GM19467 (cell line): ENCODE measurements at regions not wholly inside any gene's neighbourhood (a gene's known extent, or its start where the extent isn't known, plus 50 kb on each side); places are given as distances from the start of the nearest gene placed in this dataset.
"Not testable (repeated sequence)": the region's sequence is repeated elsewhere in the genome, so short reads cannot be mapped to it uniquely, and the experiment has no call there.

Source experiments
- ATAC-seq: cut with Tn5 transposase; IDR thresholded peaks from one replicate; pipeline ENCODE4 v1.9.1; 2021; ENCODE audit warnings: mild to moderate bottlenecking, moderate library complexity; ENCODE audit not compliant: unreplicated experiment

DNA sequence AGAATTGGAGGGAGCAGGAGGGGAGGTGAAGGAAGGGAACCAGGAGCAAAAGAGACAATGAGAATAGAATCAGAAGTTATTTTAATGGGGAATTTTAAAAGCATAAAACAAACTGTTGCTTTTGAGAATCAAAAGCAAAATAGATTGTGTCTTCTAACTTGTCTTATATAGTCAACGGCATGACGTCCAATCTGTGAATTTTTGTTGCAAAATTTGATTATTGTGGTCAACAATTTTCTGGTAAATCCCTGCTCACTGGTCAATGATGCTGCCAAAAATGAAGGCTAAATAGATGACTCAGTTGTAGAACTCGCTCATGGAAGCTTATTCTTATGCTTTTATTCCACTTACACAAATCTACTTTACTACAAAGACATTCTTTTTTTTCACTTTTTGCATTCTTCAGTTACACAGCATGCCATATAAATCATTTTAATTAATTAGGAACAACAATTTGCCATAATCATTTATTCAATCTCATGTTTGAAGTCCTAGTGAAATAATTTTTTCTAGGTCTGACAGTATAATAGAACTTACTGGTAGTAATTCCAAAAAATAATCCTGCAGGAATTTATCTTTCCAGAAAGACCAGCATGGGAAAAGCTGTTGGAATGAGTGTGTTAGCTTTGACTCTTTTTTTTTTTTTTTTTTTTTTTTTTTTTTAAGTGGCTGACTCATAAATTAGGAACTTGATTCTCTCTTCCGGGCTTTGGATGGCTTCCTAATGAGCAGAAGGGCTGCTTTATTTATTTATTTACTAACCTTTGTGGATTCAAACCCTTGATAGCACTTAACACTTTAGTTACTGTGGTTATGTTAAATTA lies 256.9 kb downstream of the SPRY2 start:
- no peak for ATAC-seq

DNA sequence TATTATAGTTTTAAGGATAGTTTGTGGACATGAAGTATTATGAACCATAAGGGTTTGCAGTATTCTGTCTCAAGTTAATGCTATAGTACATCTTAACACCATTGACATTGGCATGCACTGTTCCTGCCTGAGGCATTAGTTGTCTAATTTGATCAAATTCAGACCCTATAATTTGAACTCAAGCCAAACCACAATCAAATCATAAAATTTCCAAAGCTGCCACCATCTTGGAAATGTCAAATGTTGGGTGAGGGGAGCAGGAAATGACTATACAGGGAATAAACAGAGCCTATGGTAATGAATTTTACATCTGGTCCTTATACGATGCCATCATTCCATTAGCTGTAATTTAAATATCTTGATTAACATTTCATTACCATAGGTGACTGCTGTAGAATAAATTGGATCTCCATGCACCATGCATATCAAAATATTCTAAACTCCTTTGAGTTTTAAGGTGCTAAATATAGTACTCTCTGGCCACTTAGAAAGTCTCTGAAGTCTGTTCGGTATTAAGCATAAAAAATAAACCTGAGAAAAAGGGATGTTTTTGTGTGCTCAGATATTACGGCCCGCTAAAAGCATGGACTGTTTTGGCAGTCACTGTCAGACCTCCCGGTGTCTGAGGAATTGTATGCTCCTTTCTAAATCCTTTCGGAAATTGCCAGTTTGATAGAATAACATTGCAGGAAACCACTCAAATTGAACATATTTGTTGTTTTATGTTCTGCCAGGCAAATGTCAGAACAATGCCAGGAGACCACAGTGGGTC lies 257.7 kb downstream of the SPRY2 start:
- no peak for ATAC-seq

DNA sequence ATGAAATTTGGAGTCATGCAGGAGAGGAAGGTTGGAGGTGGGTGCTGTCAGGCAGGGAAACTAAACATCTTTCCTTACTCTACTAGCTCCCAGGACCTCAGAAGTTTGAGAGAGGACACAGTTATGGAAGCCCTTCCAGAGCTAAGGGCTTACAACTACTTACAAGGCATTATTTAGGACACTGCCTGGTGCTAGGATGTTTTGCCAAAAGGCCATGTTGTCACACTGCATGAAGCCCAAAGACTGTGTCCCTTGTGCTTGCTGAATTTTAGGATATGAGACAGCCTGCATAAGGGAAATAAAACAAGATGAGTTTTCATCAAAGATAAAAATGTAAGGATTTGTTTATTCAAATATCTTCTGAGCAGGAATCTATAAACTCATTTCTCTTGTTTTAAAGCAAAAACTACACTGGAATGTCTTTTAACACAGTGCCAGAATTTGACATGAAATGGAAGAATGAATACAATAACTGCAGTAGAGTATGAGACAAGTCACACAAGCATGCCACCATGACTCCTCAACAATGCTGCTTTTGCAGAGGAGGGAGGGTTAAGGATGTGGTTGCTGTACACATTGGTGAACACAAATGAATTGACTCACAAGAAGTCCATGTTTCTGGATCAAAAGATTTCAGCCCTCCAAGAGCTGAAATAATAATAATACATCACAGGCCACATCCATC lies 258.4 kb downstream of the SPRY2 start:
- no peak for ATAC-seq

DNA sequence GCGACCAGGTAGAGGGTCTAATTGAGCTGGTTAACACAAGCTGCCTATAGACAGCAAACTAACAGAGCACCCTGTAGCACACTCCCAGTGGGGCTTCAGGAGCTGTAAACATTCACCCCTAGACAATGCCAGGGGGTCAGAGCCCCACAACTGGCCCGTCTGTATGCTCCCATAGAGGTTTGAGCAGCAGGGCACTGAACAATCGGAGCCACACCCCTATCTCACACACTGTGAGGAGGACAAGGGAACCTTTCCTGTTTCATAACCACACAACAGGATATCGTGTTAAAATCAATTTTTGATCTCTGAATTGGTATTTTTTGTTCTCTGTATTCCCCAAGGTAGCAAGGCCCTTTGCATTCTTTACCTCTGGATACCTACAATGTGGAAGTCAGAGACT lies 266.1 kb downstream of the SPRY2 start:
- ATAC-seq = no peak

DNA sequence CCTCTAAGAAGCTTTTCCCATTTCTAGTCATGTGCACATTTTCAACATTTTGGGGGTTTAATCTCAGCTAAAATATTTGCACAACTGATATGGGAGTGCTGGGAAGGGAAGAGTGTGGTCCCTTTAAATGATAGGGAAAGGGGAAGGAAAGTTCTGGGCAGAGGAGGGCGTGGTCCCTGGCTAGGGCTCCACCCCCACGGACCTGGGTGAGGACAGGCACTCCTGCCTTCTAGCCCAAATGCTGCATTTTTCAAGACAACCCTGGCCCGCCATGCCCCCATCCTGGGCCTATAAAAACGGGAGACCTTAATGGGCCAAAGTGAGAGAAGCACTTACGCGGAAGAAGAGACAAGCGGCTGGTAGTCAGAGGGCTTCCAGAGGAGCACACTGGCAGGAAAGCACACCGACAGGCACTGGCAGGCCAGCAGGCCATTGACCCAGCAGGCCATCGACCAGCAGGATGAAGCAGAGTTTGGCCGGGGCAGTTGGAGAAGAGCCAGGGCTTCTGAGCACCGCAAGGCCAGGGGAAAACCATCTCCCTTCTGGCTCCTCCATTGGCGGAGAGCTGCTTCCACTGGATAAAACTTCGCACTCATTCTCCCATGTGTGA lies 266.7 kb downstream of the SPRY2 start:
- no peak for ATAC-seq

DNA sequence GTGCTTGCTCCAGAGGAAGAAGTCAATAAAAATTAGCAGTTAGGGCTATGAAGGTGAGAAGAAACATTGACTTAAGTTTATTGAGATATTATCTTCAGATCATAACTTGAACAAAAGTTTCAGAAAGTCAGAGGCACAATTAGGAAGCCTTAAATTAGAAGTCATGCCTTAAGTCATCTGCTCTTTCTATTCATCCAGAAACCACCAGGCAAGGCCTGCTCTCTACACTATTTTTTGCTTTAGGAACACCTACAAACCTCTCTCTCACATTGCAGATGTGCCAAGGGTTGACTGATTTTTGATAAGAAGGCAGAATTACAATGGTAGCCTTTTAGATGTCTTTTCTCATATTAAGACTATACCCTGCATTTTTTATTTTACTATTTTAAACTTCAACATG lies 268.7 kb downstream of the SPRY2 start:
- no peak for ATAC-seq

DNA sequence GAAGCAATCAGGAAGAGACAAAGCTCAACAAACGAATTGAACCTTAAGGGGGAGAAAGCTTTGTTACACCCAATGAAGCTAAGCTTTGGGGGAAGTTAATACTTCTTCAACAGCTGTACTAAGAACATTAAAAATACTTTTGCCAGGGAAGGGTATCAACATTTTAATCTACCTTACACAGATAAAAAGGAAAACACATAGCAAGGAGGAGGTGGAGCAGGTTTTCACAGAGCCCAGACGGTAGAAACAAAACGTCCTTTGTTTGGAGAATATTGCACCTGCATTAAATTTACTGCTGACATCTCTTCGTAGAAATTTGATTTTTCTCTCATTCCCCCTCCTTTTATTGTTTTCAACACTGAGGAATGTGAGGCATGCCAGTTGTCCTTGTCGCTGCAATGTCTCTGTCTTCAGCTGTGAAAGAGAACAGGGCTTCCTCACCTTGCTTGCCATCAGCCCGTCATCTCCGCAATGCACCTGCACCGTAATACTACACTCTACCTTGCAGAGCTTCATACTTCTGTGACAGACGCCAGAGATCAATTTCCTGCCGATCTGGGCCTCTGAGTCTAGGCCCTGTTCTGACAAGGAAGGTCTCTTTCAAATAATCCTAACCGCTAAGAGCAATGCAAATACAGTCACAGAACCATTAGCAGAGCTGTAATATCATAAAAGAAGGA lies 270.8 kb downstream of the SPRY2 start:
- no peak for ATAC-seq

DNA sequence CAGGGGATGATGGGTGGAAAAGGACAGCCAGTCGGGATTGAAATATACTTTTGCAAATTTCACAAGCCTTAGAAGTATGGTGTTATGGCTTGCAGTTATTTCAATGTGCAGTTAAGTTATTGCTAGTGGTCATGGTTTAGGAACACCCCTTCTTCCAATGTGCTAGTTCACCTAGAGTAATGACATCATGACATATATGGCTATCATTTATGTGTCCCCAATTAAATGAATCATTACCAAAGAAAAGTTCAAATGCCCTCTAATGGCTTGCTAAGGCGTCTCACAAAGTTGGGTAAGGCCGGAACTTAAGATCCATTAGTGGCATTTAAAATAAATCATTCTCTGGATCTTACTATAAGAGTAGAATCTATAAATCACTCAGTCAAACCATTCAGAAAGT lies 271.6 kb downstream of the SPRY2 start:
- no peak for ATAC-seq

DNA sequence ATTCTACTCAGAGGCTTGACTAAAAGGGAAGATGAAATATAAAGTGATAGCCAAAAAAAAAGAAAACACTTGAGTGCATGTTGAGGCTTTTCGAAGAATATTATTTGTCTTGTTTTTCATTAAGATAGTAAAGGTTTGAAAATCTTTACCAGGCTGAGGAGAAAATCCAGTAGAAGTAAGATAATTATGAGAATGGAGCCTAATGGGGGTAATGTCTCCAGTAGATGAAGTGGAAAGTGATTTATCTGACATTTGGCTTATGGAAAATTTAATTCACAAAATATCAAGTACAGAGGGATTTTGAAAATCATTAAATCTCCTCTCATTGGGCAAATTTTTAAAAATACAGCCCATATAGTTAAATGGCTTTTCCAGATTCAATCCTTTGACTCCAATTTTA lies 274.9 kb downstream of the SPRY2 start:
- no peak for ATAC-seq

DNA sequence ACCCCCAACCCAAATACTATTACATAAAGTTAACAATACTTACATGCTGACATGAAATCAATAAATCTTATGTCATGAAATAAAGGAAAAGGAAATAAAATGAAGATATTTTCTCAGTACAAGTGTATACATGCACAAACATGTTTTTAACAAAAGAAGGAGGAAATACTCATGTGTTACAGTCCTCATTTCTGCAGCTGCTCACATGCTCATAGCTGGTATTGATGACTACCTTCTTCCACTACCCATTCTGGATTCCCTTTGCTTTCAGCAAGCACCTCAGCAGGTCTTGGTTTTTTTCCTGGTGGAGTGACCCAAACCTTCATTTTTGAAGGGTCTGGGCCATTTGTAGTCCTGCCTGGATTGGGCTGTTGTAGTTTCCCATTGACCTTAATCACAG lies 278.5 kb downstream of the SPRY2 start:
- ATAC-seq = not testable (repeated sequence)

DNA sequence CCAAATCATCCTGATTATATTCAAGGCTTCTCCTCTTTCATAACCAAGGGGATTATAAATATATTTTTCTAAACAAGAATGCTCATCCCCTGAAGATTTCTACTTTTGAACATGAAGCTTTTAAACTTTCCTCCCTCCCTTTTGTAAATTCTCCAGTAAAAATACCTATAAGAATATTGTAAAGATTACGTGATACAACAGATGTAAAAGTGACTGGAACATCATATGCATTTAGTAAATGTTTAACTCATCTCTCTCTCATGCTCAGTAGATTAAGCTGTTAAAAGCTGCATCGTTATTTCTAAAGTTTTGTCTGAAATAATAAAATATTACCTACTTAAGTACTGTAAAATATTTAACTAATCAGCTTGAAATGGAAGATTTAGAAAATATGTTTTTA lies 281.1 kb downstream of the SPRY2 start:
- ATAC-seq = no peak

DNA sequence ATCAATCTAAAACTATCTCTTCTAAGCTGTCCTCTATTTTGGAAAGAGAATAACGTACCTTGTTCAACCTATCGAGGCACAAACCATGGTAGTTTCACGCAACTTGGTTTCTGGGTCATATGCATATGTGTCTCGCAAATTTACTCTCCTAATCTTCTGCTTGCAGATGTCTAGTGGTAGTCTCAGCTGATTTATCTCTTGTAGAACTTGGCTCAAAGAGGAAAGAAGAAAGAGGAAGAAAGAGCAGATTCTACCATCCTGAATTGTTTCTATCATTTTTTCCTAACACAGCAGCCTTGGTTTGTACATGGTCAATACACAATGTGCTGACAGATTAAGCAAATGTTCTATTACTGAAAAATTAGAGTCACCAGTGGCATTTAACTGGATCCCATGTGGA lies 282.3 kb downstream of the SPRY2 start:
- no peak for ATAC-seq

DNA sequence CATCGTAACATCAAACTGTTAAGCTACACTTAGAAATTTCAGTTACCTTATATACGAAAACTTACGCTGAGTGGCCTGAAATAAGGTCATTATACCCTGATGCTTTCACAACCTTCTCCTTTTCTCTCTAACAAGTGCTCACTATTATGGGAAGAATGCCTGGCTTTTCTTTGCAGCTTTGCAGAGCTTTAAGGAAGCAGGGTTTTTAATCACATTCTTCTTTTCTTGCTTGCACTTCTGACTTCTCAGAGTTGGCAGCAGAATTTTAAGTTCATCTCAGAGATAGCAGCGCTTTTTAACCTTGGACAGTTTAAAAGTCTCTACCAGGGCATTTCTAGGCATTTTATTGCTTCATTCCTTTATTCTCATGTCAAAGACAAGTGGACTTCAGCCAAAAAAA lies 285.1 kb downstream of the SPRY2 start:
- ATAC-seq = no peak

DNA sequence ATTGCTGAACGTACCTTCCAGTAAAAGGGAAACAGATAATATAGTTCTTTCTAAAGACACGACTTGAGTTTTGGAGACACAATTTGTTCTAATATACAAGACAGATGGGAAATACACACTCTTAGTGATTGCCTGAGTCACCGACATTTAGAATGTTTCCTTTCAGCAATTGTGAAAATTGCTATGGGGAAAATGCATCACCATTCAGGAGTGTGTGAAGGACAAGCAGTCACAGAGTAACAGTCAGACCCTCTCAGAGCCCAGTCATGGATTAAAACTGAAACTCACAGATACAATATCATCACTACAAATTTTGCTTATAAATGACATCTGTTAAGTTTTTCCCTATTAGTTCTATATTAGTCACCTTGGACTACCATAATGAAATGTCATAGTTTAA lies 286.1 kb downstream of the SPRY2 start:
- no peak for ATAC-seq

DNA sequence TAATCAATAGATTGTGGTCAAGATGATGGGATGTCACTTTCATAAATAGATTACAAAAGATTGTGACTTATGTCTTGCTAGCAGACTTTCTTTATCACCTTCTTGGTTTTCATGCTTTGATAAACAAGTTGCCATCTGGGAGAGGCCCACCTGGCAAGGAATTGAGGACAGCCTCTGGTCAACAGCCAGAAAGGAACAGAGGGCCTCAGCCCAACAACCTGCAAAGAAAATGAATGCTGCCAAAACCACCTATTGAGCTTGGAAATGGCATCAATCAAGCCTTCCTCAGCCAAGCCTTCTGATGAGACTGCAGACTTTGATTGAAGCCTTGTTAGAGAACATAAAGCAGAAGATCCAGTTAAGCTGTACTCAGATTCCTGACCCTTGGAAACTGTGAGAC lies 288.6 kb downstream of the SPRY2 start:
- ATAC-seq = no peak

DNA sequence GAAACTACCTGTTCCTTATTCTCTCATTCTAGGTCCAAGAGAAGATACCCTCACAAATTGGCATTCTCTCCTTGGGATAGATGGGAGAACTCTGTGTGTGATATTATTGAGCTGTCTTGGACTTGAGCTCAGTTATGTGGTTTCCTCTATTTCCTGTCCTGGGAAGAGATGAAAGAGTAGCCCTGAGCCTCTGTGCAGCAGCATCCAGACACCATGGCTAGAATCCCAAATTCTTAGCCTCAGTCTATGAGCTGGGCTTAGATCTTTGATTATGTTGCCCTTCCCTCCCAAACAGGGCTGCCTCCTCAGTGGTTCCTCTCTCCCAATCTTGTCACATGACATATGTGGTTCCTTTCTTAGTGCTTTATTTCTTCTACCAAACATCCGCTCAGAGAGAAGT lies 290.7 kb downstream of the SPRY2 start:
- ATAC-seq = no peak

DNA sequence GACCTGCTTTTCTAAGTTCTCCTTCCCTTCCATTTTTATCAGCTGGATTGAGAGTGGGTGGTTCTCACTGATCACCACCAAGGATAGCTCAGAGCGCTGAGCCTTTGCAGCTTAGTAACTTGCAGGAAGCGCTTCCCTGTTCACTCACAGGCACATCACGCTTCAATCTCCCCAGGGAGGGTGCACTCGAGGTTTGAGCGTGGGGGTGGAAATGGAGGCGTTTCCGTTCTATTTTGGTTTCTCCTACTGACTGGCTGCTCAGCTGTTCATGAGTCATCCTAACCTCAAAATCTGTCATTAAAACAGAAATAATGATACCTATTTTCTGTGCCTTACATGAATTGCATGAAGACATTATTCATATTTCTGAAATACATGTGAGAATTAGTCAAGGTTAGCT lies 292.1 kb downstream of the SPRY2 start:
- peak; percentile 97 for ATAC-seq

DNA sequence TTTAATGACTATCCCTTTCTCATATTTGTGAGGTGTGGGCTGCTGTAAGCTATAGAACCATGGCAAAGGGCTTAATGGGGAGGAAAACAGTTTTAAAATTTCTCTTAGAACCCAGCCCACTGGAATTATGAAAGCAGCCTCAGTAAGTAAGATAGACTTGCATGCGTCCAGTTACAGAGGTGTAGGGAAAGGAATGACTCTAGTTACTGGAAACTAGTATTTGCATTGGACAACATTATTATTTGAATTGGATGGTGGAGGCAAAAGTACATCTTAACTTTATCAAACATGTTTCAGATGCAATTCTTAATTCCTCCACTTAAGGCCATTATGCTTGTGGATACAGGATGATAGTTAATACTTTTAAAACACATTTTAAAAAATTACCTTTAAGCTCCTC lies 292.9 kb downstream of the SPRY2 start:
- no peak for ATAC-seq

DNA sequence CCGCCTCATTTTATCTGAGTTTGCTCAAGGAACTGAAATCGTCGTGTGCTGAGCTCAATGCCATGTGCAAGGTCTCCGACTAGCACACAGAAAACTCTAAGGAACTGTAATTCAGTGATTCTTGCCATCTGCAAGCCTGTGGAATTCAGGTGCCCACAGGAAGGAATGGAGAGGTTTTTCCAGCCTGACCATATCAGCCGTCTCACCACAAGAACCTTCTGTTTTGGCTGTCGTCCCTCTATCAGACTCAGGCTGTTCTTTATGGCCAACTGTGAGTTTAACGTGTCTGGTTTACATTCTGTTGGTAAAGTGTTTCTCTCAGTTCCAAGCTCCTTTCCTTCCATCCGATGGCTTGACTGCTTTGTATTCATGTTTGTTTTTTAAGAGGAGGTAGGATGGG lies 293.5 kb downstream of the SPRY2 start:
- ATAC-seq = no peak

DNA sequence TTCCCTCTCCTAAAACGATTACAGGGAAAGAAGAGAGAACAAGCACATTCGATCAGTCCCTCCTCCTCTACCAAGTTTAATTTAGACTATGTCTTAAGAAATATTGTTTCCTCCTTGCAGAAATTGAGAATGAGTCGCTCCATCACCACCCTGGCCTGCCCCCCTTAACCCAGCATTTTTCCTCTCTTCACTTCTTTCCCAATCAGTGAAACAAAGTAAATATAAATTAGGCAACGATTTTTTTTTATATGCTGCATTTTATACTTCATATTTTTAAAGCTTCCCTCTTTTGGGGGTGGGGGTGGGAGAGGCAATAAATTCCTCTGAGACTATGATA lies 300.0 kb downstream of the SPRY2 start:
- no peak for ATAC-seq
